COR-L47 (cell line): ENCODE measurements at regions not wholly inside any gene's neighbourhood (a gene's known extent, or its start where the extent isn't known, plus 50 kb on each side); places are given as distances from the start of the nearest gene placed in this dataset.

ENCODE experiments used
- DNase-seq: peaks from one replicate; lab custom pipeline; 2025; lab: John Stamatoyannopoulos, UW

DNA sequence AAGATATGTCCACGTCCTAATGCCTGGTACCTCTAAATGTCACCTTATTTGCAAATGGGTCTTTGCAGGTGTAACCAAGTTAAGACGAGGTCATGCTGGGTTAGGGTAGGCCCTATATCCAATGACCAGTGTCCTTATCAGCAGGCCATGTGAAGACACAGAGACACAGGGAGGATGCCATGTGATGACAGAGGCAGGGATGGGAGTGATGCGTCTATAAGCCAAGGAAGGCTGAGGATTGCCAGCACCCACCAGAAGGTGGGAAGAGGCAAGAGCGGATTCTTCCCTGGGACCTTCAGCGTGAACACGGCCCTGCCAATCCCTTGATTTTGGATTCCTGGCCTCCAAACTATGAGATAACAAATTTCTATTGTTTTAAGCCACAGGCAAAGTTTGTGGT lies 123.4 kb upstream of the CXCL14 start:
- no peak for DNase-seq

DNA sequence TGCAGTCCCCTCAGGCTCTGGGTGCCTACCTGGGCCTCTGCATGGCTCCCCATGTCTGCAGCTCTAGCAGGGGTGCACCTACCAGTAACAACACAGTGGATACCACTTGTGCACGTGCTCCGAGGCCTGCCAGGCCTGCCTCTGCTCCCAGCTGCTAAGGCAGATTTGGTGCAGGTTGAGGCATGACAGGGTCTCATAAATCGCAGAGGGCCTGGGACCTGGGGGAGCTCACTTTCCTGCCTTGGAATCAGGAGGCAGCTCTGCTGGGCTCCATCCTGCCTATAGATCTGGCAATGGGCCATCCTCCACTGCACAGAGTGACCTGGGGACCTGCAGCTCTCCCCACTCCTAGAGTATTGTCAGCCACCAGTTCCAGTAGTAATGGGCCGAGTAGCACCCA lies 121.9 kb upstream of the CXCL14 start:
- DNase-seq: no peak

DNA sequence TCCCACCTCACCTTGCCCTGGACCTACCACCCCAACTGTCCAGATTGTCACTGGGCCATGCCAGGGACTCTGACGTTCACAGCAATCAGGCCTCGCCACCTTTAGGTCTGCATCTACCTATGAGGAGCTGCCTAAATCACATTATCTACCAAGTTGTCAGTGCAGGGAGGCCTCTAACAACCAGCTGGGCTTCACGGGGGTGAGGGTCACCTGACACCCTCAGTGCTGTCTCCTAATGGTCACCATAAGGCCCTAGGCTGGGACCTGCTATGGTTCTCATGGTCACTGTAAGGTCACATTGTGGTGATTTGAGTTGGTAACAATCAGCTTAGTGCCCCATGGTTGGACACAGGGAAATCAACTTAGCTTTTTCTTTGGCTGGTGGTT lies 119.2 kb upstream of the CXCL14 start:
- DNase-seq: no peak

DNA sequence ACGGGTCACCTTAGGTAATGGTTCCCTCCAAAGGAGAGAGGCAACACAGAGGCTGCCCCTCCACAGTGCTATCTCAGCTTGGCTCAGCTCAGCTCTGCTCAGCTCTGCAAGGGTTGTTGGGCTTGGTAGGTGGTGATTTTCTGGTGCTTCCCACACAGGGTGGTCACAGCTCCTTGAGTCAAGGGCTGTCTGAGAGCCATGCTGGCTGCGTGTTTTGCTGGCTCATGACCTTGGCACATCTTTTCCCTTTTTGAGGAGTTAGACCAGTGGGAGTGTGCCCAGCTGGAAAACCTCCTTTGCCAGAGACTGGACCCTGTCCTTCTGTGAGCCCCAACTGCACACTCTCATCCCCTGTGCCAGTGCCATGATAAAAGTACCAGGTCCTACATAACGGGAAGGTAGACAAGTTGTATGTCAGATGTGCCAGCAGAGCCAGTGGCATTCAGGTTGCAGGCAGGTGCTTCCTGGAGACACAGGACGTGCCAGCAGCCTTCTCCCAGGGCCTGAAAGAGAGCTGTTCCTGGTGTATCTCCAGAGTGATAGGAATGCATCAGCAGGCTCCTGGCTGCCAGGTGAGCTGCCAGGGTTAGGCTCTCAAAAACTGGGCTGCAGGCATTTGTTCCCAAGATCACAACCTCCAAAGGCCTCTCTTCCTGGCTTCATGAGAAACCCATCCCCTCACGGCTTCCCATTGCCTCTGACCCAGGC lies 118.6 kb upstream of the CXCL14 start:
- DNase-seq: no peak

DNA sequence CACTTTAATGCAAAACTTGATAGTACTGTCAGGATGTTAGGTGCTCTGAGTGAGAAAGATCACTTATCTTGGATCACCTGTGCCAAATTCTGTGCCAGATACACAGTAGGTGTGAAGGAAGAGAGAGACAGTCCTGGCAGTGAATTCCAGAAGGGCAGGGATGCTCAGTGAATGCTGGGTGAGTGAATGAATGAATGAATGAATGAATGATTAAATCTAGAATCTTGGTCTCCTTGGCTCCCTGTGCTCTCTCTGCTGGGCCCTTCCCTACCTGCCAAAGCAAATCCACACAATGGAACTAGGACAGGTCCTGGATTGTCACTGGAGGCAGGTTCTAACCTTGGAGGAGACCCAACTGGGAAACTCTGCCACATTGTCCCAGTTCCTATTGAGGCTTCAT lies 117.5 kb upstream of the CXCL14 start:
- DNase-seq: no peak

DNA sequence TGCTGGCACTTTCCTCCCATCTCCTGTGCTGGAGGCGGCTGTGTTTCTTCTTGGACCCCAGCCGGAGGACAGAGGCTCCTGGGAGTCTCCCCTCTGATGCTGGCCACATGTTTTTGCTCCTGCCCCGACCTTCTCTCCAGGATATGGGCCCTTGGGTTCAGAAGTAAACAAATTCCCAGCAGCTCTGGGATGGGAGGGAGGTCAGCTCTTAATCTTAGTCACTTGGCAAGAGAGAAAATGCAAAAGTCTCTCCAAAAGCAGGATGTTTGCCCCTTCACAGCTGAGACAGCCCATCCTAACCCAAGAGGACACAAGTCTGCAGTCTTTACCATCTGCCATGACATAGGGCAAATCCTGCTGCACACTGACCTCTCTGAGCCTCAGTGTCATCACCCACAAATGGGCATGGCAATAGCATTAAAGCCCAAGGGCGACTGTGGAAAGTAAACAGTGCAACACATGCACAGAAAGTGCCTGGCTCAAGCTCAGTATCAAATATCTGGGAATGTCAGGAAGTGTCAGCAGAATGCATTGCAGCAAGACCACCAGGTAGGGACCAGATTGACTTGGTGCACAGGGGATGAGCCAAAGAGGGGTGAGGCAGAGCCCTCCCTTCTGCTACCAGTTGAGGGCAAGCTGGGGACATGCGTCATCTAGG lies 117.0 kb upstream of the CXCL14 start:
- DNase-seq: no peak

DNA sequence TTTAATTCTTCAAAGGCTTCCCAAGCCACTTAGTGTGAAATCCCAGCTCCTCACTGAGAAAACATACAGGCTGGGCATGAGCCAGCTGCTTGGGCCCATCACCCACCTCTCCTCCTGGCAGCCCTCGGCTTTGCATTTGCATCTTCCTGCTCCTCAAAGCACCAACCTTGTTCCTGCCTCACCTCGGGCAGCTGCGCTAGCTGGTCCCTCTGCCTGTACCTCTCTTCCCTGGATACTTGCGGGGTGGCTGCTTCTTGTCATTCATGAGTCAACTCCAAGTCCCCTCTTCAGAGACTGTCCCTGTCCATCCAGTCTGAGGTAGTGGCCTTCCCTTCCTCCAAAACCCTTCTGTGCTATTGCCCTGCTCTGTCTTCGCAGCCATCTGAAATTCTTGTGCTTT lies 116.1 kb upstream of the CXCL14 start:
- no peak for DNase-seq

DNA sequence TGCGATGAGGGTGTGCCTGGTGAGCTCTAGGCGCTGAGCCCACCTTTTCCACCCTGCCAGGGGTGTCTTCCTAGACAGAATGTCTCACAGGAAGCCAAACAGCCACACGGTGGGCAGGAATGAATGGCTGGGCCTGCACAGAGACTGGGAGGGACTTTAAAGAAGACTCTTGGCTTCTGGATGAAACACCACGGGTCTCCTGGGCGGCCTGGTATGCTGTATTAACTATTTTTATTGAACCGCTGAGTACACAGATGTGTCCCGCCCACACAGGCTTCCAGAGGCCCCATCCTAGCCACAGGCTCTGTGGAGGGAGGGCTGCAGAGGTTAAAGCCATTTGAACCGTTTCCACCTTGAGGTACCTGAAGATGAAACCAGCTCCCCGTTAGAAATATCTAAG lies 115.2 kb upstream of the CXCL14 start:
- DNase-seq: no peak

DNA sequence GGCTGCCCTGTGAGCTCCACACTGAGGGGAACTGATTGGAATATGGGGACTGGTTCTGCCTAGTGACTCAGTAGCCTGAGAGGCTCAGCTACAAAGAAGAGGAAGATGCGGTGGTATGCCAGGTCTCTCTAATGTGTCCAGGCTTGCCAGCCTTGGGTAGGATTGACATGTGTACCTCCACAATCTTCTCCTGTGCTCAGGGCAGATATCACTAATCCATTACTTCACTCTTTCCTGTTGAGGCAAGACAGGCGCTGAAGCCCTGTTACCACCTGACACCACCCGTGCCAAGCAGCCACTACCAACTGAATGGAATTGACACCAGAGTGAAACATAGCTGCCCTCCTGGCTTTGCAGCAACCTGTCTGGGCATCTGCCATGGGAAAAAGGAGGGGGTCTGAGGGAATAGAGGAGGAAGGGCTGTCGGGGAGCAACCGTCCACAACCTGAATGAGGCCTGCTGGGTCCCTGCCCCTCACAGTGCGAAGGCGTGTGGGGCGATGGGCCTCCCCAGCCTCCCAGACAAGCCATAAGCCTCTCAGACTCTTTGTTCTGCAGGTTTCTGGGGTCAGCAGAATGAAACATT lies 114.7 kb upstream of the CXCL14 start:
- DNase-seq: no peak

DNA sequence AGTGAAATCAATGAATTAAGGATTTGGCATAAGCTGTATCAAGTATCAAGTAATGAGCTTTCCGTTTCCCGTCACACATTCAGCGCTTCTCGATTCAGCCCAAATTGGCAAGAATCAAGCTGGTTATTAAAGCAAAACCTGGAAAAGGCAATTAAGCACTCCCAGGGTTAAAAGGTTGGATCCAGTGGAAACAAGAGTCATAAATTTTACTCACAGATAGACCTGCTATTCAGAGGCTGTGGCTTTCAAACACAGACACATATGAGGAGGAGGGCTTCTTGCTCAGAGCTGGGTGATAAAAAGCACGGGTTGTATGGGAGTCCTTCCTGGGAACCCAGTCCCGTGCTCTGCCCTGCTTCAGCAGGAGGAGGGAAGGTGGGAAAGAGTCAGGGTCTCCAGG lies 112.3 kb upstream of the CXCL14 start:
- no peak for DNase-seq

DNA sequence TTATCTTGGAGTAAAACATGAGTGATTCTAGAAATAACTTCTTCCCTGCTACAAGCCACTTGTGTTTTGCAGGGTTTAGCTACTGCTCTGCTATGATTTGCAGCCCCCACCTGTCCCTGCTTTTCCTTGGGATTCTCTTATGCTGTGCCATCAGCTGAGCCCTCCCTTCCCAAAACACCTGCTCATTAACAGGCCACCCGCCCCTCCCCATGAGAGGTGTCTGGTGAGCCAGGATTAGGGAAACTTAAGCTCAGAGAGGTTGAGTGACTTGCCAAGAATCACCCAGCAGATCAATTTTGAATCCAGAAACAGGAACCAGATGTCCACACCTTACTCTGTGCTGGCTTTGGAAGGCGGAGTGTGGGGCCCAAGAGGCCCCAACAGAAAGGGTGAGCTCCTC lies 111.7 kb upstream of the CXCL14 start:
- no peak for DNase-seq

DNA sequence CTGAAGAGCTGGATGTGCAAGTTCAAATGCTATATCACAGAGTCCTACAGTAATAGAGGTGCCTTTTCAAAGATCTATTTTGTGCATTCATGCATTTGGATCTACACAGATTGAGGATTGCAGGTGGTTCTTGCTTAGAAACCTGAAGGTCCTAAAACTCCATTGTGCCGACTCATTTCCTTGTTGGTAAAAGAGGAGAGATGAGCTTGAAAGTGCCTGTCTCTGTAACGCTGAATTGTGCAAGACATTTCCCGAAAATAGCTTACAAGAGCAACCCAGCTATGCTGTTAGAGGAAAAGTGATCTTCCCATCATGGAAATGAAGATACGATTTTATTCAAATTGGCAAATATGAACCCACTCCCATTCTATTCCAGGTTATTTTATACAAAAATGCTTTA lies 110.7 kb upstream of the CXCL14 start:
- no peak for DNase-seq

DNA sequence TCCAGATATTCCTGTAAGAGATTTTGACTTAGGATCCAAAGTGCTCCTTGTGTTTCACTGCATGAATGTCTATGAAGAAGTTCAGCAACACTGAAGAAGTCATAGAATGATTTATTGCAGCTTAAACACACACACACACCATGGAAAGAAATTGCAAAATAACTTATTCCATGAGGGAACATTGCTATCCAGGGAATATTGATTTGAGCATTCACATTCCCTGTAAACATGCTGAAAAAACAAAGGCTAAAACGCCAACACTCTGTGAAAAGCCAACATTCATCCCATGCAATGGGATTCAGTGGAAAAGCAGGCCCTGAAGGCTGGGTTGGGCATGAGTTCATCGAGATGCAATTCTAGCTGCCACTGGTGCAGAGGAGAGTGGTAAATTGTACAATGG lies 109.6 kb upstream of the CXCL14 start:
- no peak for DNase-seq

DNA sequence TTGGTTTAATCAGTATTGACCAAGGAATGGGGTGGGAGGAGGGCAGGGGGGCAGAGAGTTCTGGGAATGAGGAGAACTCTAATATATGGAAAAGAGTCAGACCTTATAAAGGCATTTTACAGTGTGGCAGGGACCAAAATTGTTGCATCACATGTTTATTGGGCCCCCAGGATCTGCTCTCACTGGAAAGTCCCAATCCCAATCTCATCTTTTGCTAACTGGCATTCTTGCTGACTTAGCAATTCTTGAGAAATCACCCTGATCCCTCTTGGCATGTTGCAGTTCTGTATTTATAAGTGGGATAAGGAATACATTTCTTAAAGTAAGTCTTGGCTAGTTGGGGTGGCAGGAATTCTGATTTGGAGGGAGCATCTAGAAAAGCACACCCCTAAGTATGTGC lies 104.4 kb upstream of the CXCL14 start:
- DNase-seq: no peak

DNA sequence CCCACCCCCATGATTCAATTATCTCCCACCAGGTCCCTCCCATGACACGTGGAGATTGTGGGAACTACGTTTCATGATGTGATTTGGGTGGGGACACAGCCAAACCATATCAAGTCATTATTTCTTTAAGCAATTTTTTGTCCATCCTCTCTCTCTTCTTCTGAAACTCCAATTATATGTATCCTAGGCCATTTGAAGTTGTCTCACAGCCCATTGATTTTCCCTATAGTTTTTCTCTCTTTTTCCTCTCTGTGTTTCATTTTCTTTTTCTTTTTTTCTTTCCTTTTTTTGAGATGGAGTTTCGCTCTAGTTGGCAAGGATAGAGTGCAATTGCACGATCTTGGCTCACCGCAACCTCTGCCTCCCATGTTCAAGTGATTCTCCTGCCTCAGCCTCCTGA lies 101.9 kb upstream of the CXCL14 start:
- DNase-seq: no peak

DNA sequence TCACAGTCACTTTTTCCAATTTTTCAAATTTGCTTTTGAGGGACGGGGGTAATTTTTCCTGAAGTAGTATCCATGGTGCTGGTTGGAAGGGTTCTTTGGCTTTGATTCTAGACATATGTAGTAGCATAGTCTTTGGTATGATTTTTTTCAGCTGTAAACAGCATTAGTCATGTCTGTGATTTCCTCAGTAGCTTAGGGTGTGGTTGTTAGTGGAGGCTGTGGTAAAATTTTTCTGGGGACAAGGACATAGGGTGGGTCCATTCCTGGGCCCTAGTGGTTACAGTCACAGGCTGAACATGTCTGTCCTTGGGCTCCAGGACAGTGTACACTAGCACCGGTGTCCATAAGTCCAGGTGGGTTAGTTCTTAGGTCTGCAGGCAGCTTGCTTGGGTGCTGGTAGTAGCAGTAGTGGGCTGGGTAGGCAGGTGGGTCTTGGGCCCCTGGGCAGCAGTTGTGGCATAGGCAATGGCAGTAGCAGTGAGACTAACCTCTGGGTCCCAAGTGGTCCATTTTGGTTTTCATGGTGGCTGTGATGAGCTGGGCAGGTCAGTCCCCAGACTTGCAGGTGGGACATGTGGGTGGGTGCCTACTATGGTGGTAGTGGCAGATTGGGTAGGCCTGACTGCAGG lies 100.0 kb upstream of the CXCL14 start:
- DNase-seq: no peak

DNA sequence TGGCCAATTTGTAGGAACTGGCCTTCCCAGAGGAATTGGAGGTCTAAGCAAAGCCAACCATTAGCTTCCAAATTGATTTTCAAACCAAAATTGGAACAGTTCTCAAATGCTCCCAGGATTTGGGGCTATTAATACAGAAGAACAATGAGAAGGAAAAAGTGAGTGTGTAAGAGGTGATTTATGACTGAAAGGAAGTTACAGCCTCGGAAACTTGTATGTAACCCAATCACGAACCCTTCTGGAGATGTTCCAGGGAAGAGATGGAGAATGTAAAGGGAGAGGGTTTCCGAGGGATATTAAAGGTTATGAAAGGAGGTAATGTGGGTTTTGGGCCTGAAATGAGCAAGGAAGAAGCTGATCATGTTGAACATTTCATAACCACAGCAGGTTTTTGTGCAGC lies 93.2 kb upstream of the CXCL14 start:
- no peak for DNase-seq

DNA sequence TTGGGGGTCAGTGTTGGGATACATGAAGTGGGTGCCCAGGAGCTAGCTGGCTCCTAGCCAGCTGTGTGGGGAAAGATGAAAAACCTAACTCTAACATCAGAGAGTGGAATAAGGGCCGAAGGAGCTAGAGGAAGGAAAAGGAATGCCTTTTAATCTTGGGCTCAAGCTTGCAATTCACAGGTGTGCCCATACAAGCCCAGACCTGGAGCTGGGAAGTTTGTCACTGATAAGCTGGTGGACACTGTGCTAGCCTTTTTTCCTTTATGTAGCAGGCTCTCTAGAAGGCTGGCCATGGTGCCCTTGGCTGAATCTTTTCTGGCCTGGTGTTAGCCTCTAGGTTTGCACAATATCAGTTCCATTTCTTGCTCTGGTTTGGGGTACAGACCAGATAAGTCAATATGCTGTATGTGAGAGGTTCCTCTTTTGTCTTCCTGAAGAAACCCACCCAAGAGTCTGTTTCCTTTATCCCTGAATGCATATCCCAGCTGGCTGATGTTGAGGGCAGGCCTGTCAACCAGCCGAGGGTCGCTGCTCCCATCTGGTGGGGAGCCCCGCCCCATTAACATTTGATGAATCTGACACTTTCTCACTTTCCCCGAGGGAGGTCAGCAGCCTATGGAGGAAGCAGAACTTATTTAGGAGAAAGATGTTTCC lies 92.4 kb upstream of the CXCL14 start:
- DNase-seq: no peak

DNA sequence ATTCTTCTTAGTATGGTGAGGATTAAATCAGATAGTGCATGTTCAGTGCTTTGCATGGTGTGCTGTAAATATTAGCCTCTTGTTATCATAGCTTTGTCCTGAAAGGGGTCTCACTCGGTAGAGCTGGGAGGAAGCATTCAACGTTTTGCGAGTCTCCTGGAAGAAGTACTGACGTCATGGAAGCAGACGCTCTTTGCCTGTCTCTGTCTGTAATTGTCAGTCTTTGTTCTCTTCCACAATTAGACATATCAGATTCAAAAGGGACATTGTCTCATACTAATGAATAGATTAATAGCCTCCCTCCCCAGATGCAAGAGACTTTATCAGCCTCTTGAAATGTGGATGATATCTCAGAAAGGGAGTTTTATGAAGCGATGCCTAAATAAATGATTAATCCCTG lies 91.8 kb upstream of the CXCL14 start:
- DNase-seq: no peak

DNA sequence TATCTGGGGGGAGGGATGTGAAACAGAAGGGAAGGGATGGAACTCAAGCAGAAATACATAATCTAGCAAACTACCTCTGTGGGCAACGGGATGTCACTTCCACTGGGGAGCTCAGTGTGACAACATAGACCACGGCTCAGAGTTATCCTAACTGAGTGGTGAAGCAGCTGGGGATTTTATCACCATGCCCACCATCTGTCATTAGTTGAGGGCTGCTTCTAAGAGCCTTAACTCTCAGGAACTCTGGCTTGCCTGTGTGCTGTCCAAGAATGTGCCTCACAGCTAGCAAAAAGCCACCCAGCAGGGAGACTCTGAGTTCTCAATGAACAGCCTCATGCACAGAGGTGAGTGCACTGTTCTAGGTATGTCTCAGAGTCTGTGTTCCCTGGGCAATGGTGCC lies 90.6 kb upstream of the CXCL14 start:
- DNase-seq: no peak

DNA sequence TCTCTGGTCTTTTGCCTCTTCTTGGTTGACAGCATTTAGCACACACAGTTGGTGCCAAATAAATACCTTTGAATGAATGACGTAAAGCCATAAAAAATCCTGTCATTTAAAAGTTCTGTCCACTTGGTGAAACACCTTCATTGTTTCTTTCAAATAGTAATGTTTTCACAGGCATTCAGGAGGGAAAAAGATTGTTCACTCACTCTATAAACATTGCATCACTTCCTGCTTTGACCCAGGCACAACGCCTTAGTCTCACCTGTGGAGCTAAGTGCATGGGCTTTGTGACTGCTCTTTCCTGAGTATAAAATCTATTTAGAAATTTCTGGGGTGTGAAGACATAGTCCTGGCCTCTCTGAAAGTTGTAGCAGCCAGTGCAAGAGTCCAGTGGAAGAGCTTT lies 88.9 kb upstream of the CXCL14 start:
- DNase-seq: no peak

DNA sequence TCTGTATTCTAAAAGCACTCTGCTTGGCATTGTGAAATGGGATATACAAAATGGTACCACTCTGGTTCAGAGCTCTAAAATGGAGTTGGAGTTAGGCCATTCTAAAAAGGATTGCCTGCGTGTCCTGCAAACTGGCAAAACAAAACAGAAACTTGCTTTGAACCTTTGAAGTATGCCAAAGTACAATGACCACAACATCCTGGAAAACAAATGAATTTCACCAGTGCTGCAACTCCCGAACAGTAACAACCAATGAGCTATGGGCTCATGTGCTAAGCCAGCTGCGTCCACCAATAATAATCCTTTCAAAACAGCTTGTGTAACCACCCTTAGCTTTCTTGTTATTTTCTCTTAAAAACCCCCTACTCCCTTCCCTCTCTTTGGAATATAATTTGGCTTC lies 88.4 kb upstream of the CXCL14 start:
- no peak for DNase-seq

DNA sequence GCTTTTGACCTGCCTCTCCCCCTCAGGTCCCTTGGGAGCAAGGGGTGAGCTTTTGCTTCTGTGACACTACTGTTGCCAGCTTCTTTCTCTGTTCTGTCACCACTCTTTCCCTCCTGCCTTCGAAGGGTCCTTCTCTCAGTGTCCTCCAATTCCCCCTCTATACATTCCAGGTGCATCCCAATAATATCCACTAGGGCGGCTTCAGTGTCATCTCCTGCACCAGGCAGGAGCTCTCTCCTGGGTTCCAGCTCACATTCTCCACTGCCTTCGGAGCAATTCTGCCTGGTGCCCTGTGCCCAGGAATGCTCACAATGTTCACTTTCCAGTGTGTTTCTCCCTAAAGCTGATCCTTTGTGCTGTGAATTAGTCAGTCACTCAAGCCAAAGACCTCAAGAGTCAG lies 83.9 kb upstream of the CXCL14 start:
- DNase-seq: no peak
